ENCODE measurements at regions not wholly inside any gene's neighbourhood (a gene's known extent, or its start where the extent isn't known, plus 50 kb on each side); places are given as distances from the start of the nearest gene placed in this dataset.

DNA sequence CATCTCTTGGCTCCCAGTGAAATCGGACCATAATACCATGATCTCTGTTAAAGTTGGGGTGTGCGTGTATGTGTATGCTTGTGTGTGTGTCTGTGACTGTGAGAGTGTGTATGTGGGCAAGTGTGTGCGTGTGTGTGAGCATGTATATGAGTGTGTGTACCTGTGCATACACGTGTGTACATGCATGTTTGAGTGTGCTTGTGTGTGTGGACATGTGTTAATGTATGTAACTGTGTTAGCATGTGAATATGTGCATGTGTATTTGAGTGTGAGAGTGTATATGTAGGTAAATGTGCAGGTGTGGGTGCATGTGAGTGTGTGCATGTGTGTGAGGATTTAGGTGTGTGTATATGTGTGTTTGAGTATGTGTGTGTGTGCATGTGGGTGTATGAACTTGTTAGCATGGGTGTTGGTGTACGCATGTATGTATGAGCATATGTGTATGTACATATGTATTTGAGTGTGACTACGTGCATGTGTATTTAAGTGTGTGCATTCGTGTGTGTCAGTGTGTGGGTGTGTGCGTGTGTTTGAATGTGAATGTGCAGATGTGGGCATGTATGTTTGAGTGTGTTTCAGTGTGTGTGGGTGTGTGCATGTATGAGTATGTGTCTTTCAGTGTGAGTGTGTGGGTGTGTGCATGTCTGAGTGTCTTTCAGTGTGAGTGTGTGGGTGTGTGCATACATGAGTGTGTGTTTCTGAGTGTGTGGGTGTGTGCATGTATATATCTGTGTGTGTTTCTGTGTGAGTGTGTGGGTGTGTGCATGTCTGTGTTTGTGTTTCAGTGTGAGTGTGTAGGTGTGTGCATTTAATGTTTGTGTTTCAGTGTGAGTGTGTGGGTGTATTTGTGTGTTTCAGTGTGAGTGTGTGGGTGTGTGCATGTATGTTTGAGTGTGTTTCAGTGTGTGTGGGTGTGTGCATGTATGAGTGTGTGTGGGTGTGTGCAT lies 183.2 kb downstream of the SOX9 start (continued):
- no peak for TF ChIP-seq ESRRA (CRISPR knock-in tag; IDR thresholded peaks at IDR 0.05; ENCODE audit: borderline replicate concordance)
- TF ChIP-seq ZNF396 (CRISPR knock-in tag; IDR thresholded peaks at IDR 0.05; ENCODE audit: borderline replicate concordance) = no peak
- TF ChIP-seq, protein P1, sequence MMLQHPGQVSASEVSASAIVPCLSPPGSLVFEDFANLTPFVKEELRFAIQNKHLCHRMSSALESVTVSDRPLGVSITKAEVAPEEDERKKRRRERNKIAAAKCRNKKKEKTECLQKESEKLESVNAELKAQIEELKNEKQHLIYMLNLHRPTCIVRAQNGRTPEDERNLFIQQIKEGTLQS (CRISPR knock-in tag; conservative IDR thresholded peaks at IDR 0.05) = no peak

DNA sequence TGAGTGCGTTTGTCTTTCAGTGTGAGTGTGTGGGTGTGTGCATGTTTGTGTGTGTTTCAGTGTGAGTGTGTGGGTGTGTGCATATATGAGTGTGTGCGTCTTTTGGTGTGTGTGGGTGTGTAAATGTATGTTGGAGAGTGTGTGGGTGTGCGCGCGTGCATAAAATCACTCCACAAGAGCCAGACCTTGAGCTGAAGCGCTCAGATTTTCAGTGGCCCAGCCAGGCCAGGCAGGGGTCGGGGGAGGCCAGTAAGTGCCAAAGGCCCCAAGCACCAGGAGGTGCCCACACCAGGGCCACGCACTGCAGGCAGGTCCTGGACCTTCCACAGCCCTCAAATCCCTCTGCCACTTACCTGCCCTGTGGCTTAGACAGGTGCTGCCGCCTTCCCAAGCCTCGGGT lies 184.0 kb downstream of the SOX9 start:
- no peaks in the 10 kb centered on the region for H3K36me3 Mint-ChIP-seq
- no peaks in the 10 kb centered on the region for H3K4me1 Mint-ChIP-seq
- H3K9me3 Mint-ChIP-seq = no peaks in the 10 kb centered on the region
- ChIA-PET POLR2A (no interaction called here), CTCF (no interaction called here)
- no peak for ATAC-seq
- H3K27ac Mint-ChIP-seq = no peak overlapping the region
- H3K27me3 Mint-ChIP-seq (ENCODE audit: low read depth) = no peaks in the 10 kb centered on the region
- H3K4me3 Mint-ChIP-seq = no peak overlapping the region
- no peak for DNase-seq (ENCODE audit: low spot score)
- TF ChIP-seq ZNF317 (CRISPR knock-in tag; IDR thresholded peaks at IDR 0.05; ENCODE audit: borderline replicate concordance, low read depth) (no peak), ZNF263 (CRISPR knock-in tag; IDR thresholded peaks at IDR 0.05; ENCODE audit: low read depth) (no peak)

DNA sequence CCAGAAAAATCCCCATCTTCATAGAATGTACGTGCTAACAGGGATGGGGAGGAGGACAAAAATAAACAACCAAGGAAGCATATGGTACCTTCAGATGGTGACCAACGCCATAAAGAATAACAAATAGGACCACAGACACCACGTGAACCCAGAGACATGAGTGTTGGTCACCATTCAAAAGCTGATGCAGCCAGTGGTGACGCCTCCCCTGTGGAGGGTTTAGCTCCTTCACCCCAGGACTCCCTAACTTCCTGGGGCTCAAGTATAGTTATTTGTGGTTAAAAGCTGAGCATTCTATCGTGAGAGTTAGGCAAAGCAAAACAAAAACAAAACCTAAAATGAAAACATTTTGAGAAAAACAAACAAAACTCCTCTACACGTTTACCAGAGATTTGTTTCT lies 184.7 kb downstream of the SOX9 start:
- no peaks in the 10 kb centered on the region for H3K36me3 Mint-ChIP-seq
- no peaks in the 10 kb centered on the region for H3K9me3 Mint-ChIP-seq
- H3K4me1 Mint-ChIP-seq = no peaks in the 10 kb centered on the region
- ChIA-PET POLR2A (no interaction called here), CTCF (no interaction called here)
- no peak overlapping the region for H3K27ac Mint-ChIP-seq
- no peak overlapping the region for H3K4me3 Mint-ChIP-seq
- no peak for DNase-seq (ENCODE audit: low spot score)
- no peaks in the 10 kb centered on the region for H3K27me3 Mint-ChIP-seq (ENCODE audit: low read depth)
- no peak for ATAC-seq
- TF ChIP-seq GRHL2 (CRISPR knock-in tag; IDR thresholded peaks at IDR 0.05; ENCODE audit: insufficient replicate concordance, severe bottlenecking) (no peak), ZNF121 (CRISPR knock-in tag; IDR thresholded peaks at IDR 0.05) (no peak), ZNF416 (CRISPR knock-in tag; IDR thresholded peaks at IDR 0.05) (no peak), NFE2L1 (CRISPR knock-in tag; IDR thresholded peaks at IDR 0.05) (no peak), NR3C1 (CRISPR knock-in tag; conservative IDR thresholded peaks at IDR 0.05; ENCODE audit: low read depth) (no peak), TCF7 (CRISPR knock-in tag; IDR thresholded peaks at IDR 0.05; ENCODE audit: low read depth) (no peak), SMAD4 (CRISPR knock-in tag; IDR thresholded peaks at IDR 0.05) (no peak), GABPB1 (CRISPR knock-in tag; IDR thresholded peaks at IDR 0.05) (no peak)
- TF ChIP-seq, protein P1 (CRISPR knock-in tag; conservative IDR thresholded peaks at IDR 0.05) = no peak
- TF ChIP-seq, protein P2, sequence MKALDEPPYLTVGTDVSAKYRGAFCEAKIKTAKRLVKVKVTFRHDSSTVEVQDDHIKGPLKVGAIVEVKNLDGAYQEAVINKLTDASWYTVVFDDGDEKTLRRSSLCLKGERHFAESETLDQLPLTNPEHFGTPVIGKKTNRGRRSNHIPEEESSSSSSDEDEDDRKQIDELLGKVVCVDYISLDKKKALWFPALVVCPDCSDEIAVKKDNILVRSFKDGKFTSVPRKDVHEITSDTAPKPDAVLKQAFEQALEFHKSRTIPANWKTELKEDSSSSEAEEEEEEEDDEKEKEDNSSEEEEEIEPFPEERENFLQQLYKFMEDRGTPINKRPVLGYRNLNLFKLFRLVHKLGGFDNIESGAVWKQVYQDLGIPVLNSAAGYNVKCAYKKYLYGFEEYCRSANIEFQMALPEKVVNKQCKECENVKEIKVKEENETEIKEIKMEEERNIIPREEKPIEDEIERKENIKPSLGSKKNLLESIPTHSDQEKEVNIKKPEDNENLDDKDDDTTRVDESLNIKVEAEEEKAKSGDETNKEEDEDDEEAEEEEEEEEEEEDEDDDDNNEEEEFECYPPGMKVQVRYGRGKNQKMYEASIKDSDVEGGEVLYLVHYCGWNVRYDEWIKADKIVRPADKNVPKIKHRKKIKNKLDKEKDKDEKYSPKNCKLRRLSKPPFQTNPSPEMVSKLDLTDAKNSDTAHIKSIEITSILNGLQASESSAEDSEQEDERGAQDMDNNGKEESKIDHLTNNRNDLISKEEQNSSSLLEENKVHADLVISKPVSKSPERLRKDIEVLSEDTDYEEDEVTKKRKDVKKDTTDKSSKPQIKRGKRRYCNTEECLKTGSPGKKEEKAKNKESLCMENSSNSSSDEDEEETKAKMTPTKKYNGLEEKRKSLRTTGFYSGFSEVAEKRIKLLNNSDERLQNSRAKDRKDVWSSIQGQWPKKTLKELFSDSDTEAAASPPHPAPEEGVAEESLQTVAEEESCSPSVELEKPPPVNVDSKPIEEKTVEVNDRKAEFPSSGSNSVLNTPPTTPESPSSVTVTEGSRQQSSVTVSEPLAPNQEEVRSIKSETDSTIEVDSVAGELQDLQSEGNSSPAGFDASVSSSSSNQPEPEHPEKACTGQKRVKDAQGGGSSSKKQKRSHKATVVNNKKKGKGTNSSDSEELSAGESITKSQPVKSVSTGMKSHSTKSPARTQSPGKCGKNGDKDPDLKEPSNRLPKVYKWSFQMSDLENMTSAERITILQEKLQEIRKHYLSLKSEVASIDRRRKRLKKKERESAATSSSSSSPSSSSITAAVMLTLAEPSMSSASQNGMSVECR (CRISPR knock-in tag; IDR thresholded peaks at IDR 0.05; ENCODE audit: borderline replicate concordance) = no peak
- TF ChIP-seq, protein P3, sequence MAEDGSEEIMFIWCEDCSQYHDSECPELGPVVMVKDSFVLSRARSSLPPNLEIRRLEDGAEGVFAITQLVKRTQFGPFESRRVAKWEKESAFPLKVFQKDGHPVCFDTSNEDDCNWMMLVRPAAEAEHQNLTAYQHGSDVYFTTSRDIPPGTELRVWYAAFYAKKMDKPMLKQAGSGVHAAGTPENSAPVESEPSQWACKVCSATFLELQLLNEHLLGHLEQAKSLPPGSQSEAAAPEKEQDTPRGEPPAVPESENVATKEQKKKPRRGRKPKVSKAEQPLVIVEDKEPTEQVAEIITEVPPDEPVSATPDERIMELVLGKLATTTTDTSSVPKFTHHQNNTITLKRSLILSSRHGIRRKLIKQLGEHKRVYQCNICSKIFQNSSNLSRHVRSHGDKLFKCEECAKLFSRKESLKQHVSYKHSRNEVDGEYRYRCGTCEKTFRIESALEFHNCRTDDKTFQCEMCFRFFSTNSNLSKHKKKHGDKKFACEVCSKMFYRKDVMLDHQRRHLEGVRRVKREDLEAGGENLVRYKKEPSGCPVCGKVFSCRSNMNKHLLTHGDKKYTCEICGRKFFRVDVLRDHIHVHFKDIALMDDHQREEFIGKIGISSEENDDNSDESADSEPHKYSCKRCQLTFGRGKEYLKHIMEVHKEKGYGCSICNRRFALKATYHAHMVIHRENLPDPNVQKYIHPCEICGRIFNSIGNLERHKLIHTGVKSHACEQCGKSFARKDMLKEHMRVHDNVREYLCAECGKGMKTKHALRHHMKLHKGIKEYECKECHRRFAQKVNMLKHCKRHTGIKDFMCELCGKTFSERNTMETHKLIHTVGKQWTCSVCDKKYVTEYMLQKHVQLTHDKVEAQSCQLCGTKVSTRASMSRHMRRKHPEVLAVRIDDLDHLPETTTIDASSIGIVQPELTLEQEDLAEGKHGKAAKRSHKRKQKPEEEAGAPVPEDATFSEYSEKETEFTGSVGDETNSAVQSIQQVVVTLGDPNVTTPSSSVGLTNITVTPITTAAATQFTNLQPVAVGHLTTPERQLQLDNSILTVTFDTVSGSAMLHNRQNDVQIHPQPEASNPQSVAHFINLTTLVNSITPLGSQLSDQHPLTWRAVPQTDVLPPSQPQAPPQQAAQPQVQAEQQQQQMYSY (CRISPR knock-in tag; IDR thresholded peaks at IDR 0.05) = no peak
- TF ChIP-seq, protein P4, sequence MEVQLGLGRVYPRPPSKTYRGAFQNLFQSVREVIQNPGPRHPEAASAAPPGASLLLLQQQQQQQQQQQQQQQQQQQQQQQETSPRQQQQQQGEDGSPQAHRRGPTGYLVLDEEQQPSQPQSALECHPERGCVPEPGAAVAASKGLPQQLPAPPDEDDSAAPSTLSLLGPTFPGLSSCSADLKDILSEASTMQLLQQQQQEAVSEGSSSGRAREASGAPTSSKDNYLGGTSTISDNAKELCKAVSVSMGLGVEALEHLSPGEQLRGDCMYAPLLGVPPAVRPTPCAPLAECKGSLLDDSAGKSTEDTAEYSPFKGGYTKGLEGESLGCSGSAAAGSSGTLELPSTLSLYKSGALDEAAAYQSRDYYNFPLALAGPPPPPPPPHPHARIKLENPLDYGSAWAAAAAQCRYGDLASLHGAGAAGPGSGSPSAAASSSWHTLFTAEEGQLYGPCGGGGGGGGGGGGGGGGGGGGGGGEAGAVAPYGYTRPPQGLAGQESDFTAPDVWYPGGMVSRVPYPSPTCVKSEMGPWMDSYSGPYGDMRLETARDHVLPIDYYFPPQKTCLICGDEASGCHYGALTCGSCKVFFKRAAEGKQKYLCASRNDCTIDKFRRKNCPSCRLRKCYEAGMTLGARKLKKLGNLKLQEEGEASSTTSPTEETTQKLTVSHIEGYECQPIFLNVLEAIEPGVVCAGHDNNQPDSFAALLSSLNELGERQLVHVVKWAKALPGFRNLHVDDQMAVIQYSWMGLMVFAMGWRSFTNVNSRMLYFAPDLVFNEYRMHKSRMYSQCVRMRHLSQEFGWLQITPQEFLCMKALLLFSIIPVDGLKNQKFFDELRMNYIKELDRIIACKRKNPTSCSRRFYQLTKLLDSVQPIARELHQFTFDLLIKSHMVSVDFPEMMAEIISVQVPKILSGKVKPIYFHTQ (CRISPR knock-in tag; IDR thresholded peaks at IDR 0.05) = no peak
- TF ChIP-seq, protein P5, sequence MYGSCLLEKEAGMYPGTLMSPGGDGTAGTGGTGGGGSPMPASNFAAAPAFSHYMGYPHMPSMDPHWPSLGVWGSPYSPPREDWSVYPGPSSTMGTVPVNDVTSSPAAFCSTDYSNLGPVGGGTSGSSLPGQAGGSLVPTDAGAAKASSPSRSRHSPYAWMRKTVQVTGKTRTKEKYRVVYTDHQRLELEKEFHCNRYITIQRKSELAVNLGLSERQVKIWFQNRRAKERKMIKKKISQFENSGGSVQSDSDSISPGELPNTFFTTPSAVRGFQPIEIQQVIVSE (CRISPR knock-in tag; IDR thresholded peaks at IDR 0.05; ENCODE audit: borderline replicate concordance) = no peak
- TF ChIP-seq, protein P6, sequence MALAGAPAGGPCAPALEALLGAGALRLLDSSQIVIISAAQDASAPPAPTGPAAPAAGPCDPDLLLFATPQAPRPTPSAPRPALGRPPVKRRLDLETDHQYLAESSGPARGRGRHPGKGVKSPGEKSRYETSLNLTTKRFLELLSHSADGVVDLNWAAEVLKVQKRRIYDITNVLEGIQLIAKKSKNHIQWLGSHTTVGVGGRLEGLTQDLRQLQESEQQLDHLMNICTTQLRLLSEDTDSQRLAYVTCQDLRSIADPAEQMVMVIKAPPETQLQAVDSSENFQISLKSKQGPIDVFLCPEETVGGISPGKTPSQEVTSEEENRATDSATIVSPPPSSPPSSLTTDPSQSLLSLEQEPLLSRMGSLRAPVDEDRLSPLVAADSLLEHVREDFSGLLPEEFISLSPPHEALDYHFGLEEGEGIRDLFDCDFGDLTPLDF (CRISPR knock-in tag; IDR thresholded peaks at IDR 0.05) = no peak

Data from WTC11 (cell line).